ENCODE measurements at regions not wholly inside any gene's neighbourhood (a gene's known extent, or its start where the extent isn't known, plus 50 kb on each side); places are given as distances from the start of the nearest gene placed in this dataset.
"Not testable (repeated sequence)": the region's sequence is repeated elsewhere in the genome, so short reads cannot be mapped to it uniquely, and the experiment has no call there.

DNA sequence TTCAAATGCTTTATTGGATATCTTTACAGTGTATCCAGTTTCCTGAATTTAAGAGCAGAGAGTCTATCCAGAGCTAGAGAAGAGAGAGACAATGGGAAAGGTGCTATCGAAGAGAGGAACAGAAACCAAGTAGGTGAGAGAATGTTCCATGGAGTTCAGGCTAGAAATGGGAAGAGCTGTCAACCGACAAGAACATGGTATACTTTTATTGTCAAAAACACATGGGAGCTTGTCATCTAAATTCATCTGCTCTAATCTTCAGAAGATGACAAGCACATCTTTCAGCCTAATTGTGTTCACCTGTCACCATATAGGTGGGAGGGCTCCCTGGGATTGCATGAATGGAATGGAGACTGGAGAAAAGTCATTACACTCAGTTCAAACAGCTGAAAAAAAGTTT lies 690.4 kb upstream of the LRATD1 start:
- DNase-seq = no peak

DNA sequence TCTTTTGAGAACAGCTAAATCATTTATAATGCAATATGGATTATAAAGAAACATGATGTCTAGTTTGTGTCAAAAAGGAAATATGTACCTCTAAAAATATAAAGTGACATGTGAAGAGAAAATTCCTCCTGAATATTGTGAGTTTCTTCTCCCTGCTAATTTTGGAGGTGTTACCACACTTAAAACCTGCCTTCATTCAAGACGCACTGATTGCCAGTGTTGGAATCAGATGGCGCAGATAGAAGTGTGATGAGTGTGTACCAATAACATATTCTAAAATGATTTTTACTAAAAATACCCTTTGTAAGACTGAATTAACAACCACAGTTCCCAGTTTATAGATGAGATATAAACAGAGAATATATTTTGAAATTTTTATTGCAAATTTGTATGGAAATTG lies 681.8 kb upstream of the LRATD1 start:
- no peak for DNase-seq

DNA sequence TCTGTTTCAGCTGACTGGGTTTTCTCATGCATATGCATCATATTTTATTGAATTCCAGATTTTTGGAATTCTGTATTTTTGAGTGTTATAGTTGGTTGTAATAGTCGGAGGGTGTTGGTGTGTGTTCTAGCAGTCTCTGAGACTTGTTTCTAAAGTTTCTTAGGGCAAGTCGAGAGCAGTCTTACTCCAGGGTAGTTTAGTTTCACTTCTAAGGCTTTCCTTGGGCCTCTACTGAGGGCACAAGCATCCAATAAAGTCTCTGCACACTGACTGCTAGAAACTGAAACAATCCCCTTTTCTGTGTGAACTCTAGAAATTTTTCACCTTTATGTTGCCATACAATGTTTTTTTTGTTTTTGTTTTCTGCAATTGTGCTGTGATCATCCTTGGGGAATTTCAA lies 663.7 kb upstream of the LRATD1 start:
- DNase-seq = no peak

DNA sequence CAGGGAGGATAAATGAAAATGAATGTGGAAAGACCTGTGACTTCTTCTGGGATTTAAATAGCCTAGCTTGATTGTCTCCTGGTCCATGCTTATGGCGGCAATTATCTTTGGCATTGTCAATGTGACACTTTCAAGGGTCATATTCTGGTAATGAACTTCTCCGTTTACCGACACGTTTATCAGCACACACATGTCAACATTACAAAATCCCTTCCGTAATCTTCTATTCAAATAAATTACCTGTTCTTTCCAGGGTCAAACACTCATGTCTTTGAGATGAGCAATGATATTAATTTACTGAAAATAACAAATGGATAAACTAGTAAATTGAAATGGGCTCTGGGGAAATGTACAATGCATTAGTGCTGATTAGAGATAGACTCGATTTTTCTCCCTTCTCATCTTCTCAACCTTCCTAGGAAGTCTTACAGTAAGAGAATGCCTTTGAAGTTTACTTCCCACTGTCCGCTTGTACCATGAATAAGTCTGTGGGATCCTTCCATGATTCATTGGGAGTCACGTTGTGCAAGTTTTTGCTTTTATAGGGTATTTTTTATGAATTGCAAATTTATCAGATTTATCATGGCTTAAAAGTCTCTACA lies 646.3 kb upstream of the LRATD1 start:
- no peak for DNase-seq

DNA sequence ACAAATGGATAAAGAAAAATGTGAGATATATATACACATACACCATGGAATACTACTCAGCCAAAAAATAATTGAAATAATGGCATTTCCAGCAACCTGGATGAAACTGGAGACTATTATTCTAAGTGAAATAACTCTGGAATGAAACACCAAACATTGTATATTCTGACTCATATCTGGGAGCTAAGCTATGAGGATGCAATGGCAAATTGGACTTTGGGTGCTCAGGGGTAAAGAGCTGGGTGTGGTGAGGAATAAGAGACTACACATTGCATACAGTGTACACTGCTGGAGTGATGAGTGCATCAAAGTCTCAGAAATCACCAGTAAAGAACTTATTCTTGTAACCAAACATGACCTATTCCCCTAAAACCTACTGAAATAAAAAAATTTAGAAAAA lies 636.0 kb upstream of the LRATD1 start:
- no peak for DNase-seq

DNA sequence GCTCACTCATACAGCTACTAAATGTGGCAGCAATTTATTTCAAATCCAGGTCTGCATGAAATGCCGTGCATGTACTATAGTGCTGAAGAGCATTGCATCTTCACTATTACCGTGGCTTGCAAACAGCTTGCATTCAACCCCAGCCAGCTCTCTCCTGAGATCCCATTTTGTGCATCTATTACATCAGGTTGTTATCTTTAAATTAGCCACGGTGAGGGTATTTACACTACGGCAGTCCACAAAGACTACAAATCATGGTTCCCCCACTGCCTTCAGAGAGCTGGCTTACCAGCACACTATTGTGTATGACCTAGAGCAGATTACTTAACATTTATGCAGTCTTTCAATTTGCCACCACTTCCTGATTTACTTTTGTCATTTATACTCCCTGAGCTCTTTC lies 621.3 kb upstream of the LRATD1 start:
- DNase-seq = no peak

DNA sequence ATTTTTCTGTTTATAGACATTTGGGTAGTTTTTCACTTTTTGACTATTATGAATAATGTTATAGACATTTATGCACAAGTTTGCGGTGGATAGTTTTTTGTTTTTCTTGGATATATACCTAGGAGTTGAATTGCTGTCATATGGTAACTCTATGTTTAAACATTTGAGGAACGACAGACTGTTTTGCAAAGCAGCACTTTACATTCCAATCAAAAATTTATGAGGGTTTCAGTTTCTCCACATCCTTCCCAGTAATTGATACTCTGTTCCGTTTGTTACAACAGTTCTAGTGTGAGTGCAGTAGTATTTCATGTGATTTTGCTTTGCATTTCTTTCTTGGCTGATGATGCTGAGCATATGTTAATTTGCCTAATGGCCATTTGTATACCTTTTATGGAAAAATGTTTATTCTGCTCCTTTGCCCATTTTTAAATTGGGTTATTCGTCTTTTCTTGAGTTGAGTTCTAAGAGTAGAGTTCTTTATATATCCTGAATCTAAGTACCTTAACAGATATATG lies 617.3 kb upstream of the LRATD1 start:
- no peak for DNase-seq

DNA sequence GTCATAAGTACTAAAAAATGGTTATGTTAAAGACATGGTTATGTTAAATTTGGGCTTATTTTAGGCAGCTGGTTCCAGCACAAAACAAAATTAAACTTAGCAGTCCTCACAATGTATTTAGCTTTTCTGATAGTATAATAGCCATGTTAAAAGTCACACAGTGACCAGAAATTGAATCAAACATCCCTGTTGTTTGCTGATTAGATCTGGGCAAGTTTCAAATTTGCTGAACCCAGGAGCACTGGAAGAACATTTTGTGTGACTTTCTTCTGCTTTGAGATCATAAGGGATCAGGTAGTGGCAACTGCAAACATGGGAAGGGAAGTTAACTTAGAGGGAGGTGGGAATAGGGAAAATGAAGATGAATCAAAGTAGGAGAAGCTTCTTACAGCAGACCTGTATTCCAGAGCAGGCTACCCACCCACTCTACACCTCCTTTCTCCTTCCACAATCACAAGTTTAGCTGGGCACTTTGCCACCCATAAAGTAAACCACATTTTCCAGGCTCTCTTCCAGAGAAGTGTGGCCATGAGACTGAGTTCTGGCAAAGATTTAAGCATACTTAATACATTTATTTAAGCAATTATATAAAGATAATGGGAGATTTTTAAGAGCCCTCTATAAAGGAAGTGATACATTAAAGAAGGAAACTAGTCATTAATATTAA lies 616.1 kb upstream of the LRATD1 start:
- no peak for DNase-seq

DNA sequence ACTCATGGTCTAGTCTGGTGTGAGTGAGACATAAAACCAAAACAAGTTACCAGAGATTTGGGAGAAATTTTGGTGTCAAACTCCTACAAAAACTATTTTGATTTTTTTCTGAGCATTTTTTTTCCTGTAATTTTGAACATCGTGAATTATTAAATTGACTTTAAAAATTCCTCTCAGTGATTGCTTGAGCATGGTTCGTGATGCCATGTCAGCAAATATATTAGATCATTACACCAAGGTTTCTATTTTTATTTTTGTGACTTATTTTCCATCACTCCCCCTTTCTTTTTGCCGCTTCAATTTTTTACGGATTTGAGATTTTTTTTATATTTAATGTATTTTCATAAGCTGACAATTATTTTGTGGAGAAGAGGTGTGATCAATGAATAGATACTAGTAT lies 613.9 kb upstream of the LRATD1 start:
- no peak for DNase-seq

DNA sequence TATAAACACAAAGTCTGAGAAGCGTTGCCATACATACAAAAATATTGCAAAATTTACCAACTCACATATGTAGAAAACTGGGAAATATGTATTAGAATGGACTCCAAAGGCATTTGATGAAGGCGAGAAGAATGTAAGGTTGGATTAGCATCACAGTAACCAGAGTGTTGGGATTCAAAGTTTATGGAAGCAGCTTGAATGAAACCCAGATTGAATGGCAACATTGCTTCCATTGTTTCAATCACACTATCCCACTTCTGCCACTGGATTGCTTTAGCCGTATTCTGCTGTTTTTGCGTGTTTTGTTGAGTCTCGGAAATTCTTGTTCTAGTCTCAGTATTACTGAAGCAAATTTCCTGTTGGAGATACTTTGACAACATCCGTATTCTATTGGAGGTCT lies 609.0 kb upstream of the LRATD1 start:
- DNase-seq = no peak

DNA sequence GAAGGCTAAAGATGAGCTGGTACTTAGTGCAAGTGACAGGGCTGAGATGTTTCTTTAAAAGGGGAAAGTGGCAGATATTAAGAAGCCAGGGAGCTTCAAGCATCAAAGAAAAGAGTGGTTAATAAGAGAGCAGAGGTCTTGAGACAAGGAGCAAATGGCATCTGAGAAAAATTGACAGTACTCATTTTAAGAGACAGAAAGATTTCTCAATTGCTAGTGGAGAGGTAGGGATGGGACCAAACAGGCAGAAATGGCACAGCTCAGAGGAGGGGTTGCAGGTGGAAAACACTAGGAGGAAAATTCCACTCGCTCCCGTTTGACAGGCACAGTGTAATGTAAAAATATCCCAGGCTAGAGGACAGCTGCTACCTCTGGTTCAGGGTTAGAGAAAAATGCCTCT lies 593.4 kb upstream of the LRATD1 start:
- DNase-seq = no peak

DNA sequence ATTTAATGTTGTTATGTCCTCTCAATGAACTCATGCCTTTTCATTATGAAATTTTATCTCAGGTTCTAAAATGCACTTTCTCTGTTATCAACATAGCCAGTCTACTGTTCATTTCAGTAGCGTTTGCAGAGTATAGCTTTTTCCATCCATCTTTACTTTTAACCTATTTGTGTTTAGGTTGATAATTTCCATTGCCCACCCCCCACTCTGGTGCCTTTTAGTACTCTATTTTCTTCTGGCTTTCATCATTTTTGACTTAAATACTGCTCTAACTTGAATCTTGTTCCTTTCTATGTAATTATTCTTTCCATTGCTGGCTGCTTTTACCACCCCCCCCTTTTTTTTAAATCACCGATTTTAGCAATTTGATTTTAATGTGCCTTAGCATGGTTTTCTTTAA lies 585.0 kb upstream of the LRATD1 start:
- DNase-seq = no peak

DNA sequence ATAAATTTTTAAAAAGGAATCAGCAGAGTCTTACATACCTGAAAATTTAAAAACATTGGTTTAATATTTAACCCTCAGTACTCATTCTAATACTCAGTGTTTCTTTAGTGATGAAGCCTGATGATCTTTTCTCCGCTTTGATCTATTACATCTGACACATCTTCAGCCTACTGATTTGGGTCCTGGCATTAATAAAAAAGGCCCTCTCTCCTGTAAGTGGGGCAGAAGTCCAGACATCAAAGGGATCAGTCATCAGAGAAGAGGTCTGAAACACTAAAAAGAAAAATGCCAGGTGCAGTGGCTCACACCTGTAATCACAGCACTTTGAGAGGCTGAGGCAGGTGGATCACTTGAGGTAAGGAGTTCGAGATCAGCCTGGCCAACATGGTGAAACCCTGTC lies 581.1 kb upstream of the LRATD1 start:
- no peak for DNase-seq

DNA sequence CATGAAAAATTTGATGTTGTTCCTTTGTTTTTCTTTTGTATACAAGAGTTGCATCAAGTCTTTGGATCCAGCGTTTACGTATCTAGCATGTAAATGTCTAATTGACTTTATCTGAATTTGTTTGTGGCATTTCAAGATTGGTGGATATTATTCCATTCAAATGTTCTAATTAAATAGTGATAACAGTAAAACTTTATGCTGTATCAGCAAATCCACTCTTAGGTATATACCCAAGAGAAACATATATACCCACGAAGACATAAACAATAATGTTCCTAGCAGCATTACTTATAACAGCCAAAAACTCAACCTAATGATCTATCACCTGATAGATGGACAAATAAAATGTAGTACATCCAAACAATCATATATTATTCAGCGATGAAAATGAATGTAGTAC lies 579.4 kb upstream of the LRATD1 start:
- DNase-seq = no peak

DNA sequence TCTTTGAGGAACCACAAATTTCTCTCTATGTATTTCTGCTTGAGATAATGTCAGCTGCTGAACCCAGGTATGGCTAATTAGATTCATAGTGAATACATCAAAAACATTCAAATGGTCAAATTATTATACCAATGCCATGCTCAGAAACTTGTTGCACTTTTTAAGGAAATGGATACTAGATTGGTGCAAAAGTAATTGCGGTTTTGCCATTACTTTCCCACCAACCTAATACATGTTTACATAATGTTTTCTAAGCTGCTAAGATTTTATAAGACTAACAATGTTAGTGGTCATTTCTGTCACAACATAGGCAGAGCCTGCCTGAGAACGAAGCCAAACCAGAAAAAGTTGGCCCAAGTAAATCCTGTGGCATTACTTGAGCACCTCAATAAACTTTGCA lies 568.2 kb upstream of the LRATD1 start:
- no peak for DNase-seq

DNA sequence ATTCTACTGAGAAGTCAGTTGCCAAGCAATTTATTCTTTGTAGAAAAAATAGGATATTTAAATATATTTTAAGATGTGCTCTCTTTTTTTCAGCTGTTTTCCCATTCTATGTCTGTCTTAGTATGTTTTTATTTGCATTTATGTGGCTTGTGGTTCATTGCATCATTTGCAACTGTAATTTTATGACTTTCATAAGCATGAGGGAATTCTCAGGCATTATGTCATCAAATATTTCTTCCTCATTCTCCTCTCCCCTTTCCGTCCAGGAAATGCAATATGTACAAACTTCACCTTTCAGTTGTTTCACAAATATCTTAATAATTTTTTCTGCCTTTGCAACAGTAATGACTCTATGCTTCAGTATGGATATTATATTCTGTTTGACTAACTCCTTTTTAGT lies 560.2 kb upstream of the LRATD1 start:
- DNase-seq = no peak

DNA sequence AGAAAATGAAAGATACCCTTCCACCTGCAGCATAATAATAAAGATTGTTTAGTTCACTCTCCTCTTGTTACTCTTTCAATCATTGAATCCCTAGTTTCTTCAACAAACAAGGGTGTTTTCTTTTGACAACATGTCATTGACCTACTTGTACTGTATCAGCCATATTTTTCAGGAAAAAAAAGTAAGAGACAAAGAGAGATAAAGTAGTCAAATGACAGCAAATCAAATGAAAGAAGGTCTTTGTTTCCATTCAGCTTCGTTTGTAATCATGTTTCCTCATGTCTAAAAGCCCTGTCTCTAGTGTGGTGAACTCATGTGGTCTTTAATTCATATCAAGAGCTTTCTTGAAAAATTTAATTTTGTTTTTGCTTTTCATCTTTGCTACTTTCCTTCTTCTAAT lies 557.8 kb upstream of the LRATD1 start:
- DNase-seq = no peak

DNA sequence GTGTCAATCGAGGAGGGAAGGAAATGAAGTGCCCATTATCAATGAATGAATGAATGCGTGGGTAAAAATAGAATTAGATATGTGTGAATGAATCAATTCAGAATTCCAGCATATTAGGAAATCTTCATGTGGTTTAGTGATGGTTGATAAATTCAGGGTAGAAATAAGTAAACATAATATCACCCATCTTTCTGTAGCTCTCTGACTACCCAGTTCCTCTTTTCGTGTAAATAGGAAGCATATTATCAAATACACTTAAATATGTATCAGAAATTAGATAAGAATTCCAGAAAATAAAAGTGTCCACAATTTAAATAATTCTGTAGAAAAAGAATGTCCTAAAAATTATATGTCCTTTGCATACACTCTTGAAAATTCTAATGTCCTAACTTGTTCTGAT lies 552.9 kb upstream of the LRATD1 start:
- DNase-seq = no peak

DNA sequence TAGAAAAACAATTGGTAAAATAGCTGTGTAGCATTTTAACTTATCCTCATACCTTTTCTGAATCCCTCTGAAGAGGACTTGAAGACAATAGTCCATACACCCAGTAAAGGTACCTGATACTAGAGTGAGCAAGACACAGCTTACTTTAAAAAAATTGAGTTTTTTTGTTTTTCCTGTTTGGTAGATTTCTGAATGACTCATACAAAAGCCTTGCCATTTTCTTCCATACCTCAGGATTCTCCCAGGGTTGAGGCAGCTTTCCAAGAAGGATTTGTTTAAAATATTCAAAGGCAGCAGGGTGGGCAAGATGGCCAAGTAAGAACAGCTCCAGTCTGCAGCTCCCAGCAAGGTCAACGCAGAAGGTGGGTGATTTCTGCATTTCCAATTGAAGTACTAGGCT lies 551.0 kb upstream of the LRATD1 start:
- DNase-seq = no peak

DNA sequence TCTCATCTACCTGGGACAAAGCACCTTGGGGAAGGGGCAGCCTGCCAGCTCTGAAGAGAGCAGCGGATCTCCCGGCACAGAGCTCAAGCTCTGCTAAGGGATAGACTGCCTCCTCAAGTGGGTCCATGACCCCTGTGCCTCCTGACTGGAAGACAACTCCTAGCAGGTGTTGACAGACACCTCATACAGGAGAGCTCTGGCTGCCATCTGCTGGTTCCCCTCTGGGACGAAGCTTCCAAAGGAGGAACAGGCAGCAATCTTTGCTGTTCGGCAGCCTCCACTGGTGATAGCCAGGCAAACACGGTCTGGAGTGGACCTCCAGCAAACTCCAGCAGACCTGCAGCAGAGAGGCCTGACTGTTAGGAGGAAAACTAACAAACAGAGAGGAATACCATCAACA lies 549.9 kb upstream of the LRATD1 start:
- DNase-seq = no peak

DNA sequence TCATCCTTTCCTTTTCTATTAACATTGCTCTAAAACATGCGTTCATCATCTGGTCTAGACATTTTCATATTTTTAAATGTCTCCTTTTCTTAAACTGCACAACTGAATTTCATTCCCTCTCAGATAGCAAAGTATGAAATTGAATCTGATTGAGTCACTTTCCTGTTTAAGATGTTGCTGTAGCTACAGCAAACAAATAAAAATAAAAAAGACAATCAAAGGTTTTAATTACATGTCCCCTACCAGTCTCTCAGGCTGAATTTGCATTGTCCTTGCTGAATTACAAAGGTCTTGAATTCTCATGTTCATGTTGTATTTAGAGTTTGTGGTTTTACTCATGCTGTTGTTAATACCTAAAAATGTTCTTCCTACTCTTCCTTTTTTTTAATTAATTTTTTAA lies 537.9 kb upstream of the LRATD1 start:
- DNase-seq = no peak

DNA sequence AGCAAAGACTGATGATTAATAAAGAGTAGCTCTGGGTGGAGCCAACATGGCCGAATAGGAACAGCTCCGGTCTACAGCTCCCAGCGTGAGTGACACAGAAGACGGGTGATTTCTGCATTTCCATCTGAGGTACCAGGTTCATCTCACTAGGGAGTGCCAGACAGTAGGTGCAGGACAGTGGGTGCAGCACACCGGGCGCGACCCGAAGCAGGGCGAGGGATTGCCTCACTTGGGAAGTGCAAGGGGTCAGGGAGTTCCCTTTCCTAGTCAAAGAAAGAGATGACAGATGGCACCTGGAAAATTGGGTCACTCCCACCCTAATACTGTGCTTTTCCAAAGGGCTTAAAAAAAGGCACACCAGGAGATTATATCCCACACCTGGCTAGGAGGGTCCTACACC lies 533.4 kb upstream of the LRATD1 start:
- not testable (repeated sequence) for DNase-seq

DNA sequence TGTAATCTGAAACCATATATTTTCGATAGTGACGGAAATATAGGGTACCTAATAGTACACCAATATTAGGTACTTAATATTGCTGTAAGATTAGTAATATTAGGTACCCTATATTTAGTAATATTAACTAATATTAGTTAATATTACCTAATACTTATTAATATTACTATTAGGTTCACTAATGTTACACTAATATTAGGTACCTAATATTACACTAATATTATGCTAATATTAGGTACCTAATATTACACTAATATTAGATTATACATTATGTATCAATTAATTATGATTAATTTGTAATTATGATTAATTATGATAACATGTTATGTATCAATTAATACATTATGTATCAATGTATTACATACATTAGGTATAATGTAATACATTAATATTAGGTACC lies 518.2 kb upstream of the LRATD1 start:
- DNase-seq = no peak

DNA sequence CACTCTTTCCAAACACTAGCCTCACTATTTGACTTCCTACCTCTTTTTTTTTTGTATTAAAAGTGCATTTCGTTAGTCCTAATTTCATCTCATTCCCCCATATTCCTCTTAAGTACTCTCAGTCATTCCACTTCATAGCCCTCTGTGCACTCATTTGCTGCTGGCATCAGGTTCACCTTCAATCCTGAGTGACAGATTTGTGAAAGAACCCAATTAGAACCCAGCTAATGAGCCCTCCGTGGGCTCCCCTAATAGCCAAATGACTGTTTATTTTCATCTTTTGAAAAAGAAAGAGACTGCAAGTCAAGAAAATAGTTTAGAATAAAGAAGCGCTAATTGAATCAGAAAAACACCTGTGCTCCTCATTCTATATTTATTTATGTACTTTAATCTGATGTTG lies 512.1 kb upstream of the LRATD1 start:
- DNase-seq = no peak

DNA sequence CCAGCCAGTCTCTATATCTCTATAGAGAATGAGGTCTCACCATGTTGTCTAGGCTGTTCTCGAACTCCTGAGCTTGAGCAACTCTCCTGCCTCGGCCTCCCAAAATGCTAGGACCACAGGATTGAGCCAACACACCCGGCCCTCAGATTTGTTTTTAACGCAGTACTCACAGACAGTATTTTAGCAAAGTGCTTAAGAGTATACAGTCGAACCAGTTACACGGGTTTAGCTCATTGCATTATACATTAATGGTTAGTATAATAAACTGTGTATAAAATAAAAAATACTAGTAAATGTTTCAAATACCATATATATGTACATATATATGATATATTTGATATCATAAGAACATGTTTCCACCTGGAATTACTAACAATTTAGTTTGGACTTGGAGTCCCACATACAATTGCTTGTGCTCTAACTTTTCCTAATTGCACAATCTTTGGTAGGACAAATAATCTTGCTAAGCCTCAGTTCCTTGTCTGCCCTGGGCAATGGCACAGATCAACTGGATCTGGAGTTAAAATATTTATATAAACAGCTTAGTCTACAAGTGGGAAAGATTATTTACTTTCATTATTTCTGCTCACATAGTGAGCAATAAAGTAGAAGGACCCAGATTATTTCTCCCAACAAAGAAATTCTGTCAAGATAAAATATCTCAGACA lies 508.9 kb upstream of the LRATD1 start:
- no peak for DNase-seq
